B cell (primary cell): ENCODE measurements at regions not wholly inside any gene's neighbourhood (a gene's known extent, or its start where the extent isn't known, plus 50 kb on each side); places are given as distances from the start of the nearest gene placed in this dataset.

Experiments
- ATAC-seq: fragments of 200-7000 bp; cut with Tn5 transposase; one replicate; pipeline ENCODE4 v1.10.0; 2021; ENCODE audit warnings: low read depth, mild to moderate bottlenecking, moderate number of reproducible peaks, moderate library complexity
- CTCF ChIA-PET: fragments of 350-600 bp; sonication (Branson Sonifier 250); formaldehyde crosslinking; loops from one replicate; lab custom pipeline; 2021; ENCODE audit warnings: antibody characterized with exemption, inconsistent platforms; lab: Charles Lee
- POLR2A ChIA-PET: fragments of 350-600 bp; sonication (Branson Sonifier 250); formaldehyde crosslinking; loops from one replicate; lab custom pipeline; 2021; ENCODE audit warnings: antibody characterized with exemption; lab: Charles Lee
- DNase-seq: peaks from one replicate; pipeline ENCODE4 v3.0.0; 2013
- H2AFZ ChIP-seq: 2 replicates; pipeline ENCODE4 v1.6.1; 2012; ENCODE audit warnings: mild to moderate bottlenecking, low read depth, low read length; ENCODE audit not compliant: insufficient read depth, poor library complexity, severe bottlenecking
- H3K27ac ChIP-seq, 2 donors: 1 replicate in 1 of 2; 2 replicates in 1 of 2; pipeline ENCODE4 v1.5.1; 2012 to 2013; ENCODE audit warnings: low read length in 2 of 2, mild to moderate bottlenecking in 2 of 2, moderate library complexity in 1 of 2
- H3K27me3 ChIP-seq, 4 experiments: fragments of 200-600 bp in 1 of 4; sonication (generic) in 1 of 4; replicated peaks in 1 of 4; 1 replicate in 2 of 4; 2 replicates in 2 of 4; pipeline versions ENCODE4 v1.6.1 to v1.7.0; 2013 to 2016; ENCODE audit warnings: low read length in 3 of 4, mild to moderate bottlenecking in 2 of 4, mixed read lengths in 1 of 4, moderate library complexity in 1 of 4; ENCODE audit not compliant: insufficient read depth in 4 of 4, control insufficient read depth in 3 of 4; ENCODE audit errors: control extremely low read depth in 1 of 4
- H3K36me3 ChIP-seq, 2 experiments: replicated peaks in 1 of 2; 1 replicate in 1 of 2; 2 replicates in 1 of 2; pipeline versions ENCODE4 v1.6.1 to v1.7.1; 2013; ENCODE audit warnings: low read length in 1 of 2; ENCODE audit not compliant: insufficient read depth in 2 of 2, control insufficient read depth in 1 of 2; ENCODE audit errors: control extremely low read depth in 1 of 2, extremely low read depth in 1 of 2
- H3K4me1 ChIP-seq, 2 donors: fragments of 200-600 bp in 1 of 2; sonication (generic) in 1 of 2; 1 replicate in 1 of 2; 2 replicates in 1 of 2; pipeline versions ENCODE4 v1.5.1 to v1.6.1; 2013 to 2017; ENCODE audit warnings: low read length in 2 of 2; ENCODE audit not compliant: control insufficient read depth in 2 of 2, insufficient read depth in 2 of 2
- H3K4me2 ChIP-seq: replicated peaks from 2 replicates; pipeline ENCODE3; 2012; ENCODE audit warnings: mild to moderate bottlenecking, low read depth, low read length; ENCODE audit not compliant: poor library complexity, severe bottlenecking
- H3K4me3 ChIP-seq, 5 experiments: fragments of 200-600 bp in 1 of 5; sonication (generic) in 1 of 5; 1 replicate in 3 of 5; 2 replicates in 2 of 5; pipeline versions ENCODE4 v1.5.1 to v1.7.0; 2011 to 2016; ENCODE audit warnings: low read length in 4 of 5, mild to moderate bottlenecking in 4 of 5, low read depth in 2 of 5, control low read depth in 1 of 5, moderate library complexity in 1 of 5; ENCODE audit not compliant: insufficient read depth in 1 of 5; ENCODE audit errors: control extremely low read depth in 1 of 5, extremely low read depth in 1 of 5
- H3K79me2 ChIP-seq: fragments of 200-600 bp; sonication (generic); one replicate; pipeline ENCODE4 v1.6.0; 2016; ENCODE audit warnings: low read length; ENCODE audit not compliant: control insufficient read depth, insufficient read depth
- H3K9ac ChIP-seq: fragments of 200-600 bp; sonication (generic); 2 replicates; pipeline ENCODE4 v1.6.1; 2017; ENCODE audit warnings: mild to moderate bottlenecking, low read length, moderate library complexity
- H3K9me3 ChIP-seq, 3 donors: one replicate each; pipeline versions ENCODE4 v1.6.1 to v1.7.1; 2013; ENCODE audit warnings: low read length in 2 of 3; ENCODE audit not compliant: control insufficient read depth in 2 of 3, insufficient read depth in 1 of 3; ENCODE audit errors: control extremely low read depth in 1 of 3
- H4K20me1 ChIP-seq: 2 replicates; pipeline ENCODE4 v1.6.0; 2012; ENCODE audit warnings: mild to moderate bottlenecking, low read length; ENCODE audit not compliant: insufficient read depth, control insufficient read depth, poor library complexity, severe bottlenecking
- H3K27ac Mint-ChIP-seq: one replicate; pipeline ENCODE4 v1.8.0; 2021; ENCODE audit warnings: mixed read lengths
- H3K27me3 Mint-ChIP-seq: one replicate; pipeline ENCODE4 v1.8.0; 2021; ENCODE audit warnings: mixed read lengths
- H3K4me1 Mint-ChIP-seq: one replicate; pipeline ENCODE4 v1.8.0; 2021; ENCODE audit warnings: mixed read lengths
- H3K4me3 Mint-ChIP-seq: one replicate; pipeline ENCODE4 v1.8.0; 2021; ENCODE audit warnings: mixed read lengths
- H3K9me3 Mint-ChIP-seq: one replicate; pipeline ENCODE4 v1.8.0; 2022; ENCODE audit warnings: mixed read lengths; ENCODE audit not compliant: insufficient read depth
- EZH2 ChIP-seq: IDR thresholded peaks from 2 replicates; pipeline ENCODE4 v1.6.1; 2012; ENCODE audit warnings: borderline replicate concordance, low read depth, mild to moderate bottlenecking, moderate library complexity, low read length; ENCODE audit not compliant: insufficient read depth, poor library complexity, severe bottlenecking
- WGBS: methylation state at CpG from one replicate; pipeline ENCODE4 v1.1.5; 2013; ENCODE audit warnings: missing lambda C conversion rate; ENCODE audit not compliant: insufficient coverage; 5-methylcytosine and 5-hydroxymethylcytosine counted together
- intact Hi-C: fragments of 100-400 bp; cut with micrococcal nuclease; formaldehyde crosslinking; loops from one replicate; pipeline ENCODE4 v1.10.0; 2022
- TF ChIP-seq, protein P1 (sequence below): fragments of 200-600 bp; IDR thresholded peaks from one replicate; pipeline ENCODE4 v1.8.0; 2022; ENCODE audit warnings: antibody characterized with exemption, mild to moderate bottlenecking

DNA sequence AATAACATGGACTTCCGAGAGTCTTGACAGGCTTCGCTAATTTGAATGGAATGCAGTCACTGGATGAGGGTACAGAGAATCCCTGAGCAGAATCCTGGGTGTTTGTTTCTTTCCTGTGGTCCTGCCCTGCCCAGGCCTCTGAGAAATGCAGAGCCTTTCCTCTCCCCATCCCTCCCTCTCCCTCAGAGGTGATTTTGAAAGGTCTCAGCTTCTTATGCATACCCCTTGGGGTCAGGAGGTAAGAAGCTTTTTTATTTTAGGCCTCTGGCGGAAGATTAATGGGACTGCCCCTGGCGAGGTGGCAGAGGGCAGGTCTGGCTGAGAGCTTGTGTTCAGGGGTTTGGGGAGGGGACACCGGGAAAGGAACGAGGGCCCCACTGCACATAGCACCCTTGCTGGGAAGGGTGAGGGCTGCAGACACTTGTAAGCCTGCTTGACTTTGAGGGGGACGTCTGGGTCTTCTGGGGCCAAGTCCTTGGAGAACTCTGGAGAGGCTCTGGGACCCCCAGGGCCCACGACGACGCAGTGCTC lies 116.5 kb upstream of the SLC45A1 start:
- intact Hi-C loops: no loop called here
- H3K36me3 ChIP-seq: no peaks in the 10 kb centered on the region
- Mint-ChIP-seq H3K4me1 (no peaks in the 10 kb centered on the region), H3K4me3 (no peak overlapping the region), H3K9me3 (no peaks in the 10 kb centered on the region), H3K27me3 (peaks cover 12% of the 10 kb centered on the region), H3K27ac (no peak overlapping the region)
- no peak overlapping the region for H3K9ac ChIP-seq
- no peaks in the 10 kb centered on the region for H3K79me2 ChIP-seq
- no peak overlapping the region for H2AFZ ChIP-seq
- 79% methylated on average over 9 of the region's 10 CpGs for WGBS
- TF ChIP-seq, protein P1, sequence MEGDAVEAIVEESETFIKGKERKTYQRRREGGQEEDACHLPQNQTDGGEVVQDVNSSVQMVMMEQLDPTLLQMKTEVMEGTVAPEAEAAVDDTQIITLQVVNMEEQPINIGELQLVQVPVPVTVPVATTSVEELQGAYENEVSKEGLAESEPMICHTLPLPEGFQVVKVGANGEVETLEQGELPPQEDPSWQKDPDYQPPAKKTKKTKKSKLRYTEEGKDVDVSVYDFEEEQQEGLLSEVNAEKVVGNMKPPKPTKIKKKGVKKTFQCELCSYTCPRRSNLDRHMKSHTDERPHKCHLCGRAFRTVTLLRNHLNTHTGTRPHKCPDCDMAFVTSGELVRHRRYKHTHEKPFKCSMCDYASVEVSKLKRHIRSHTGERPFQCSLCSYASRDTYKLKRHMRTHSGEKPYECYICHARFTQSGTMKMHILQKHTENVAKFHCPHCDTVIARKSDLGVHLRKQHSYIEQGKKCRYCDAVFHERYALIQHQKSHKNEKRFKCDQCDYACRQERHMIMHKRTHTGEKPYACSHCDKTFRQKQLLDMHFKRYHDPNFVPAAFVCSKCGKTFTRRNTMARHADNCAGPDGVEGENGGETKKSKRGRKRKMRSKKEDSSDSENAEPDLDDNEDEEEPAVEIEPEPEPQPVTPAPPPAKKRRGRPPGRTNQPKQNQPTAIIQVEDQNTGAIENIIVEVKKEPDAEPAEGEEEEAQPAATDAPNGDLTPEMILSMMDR: no peak
- no peak for TF ChIP-seq EZH2
- H3K4me2 ChIP-seq: no peak overlapping the region
- H3K4me1 ChIP-seq: no peaks in the 10 kb centered on the region
- DNase-seq: no peak
- peaks cover 0 to 2% (median 0%) of the 10 kb centered on the region in 4 experiments for H3K27me3 ChIP-seq
- no peak overlapping the region for H3K27ac ChIP-seq
- ChIA-PET POLR2A (no interaction called here), CTCF (no interaction called here)
- no peaks in the 10 kb centered on the region for H4K20me1 ChIP-seq
- no peak for ATAC-seq
- no peak overlapping the region for H3K4me3 ChIP-seq
- H3K9me3 ChIP-seq: no peaks in the 10 kb centered on the region

DNA sequence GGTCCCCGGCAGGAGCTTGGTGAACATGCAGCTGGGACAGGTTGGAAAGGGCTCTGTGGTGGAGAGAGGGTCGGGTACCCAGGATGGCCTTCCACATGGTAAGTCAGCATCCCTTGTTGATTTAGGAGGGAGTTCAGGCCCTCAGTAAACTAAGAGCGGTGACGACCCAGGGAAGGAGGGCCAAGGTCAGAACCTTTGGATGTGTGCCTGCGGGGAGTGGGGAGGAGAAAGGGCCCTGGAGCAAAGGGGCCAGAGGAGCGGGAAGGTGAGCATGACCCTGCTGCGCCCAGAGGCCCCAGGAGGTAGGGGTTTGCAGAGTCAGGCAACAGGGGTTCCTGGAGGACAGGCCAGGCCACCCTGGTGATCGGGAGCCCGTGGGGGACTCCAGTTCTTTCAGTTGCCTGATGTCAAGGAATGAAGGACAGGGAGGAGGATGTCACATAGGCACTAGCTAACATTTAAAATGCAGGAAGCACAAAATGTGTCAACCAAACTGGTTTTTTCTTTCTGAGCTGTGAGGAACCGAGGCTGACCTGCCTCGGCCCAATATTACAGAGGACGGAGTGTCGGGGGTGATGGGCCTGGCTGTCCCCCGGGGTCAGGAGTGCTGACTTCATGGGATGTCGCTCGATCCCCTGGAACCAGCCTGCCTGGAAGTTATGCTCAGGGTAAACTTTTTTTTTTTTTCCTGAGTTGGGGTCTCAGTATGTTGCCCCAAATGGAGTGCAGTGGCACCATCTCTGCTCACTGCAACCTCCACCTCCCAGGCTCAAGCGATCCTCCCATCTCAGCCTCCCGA lies 117.4 kb upstream of the SLC45A1 start:
- H3K27me3 ChIP-seq: peaks cover 0 to 3% (median 0%) of the 10 kb centered on the region in 4 experiments
- no peak overlapping the region for H3K27ac ChIP-seq
- H2AFZ ChIP-seq: no peak overlapping the region
- no peaks in the 10 kb centered on the region for H3K4me1 ChIP-seq
- ChIA-PET CTCF (no interaction called here), POLR2A (no interaction called here)
- 91% methylated on average over 14 of the region's 18 CpGs for WGBS
- no peak overlapping the region for H3K9ac ChIP-seq
- H3K4me2 ChIP-seq: no peak overlapping the region
- ATAC-seq (no peak), DNase-seq (no peak)
- H3K36me3 ChIP-seq: no peaks in the 10 kb centered on the region
- H3K79me2 ChIP-seq: no peaks in the 10 kb centered on the region
- no peaks in the 10 kb centered on the region for H3K9me3 ChIP-seq
- H3K4me3 ChIP-seq: no peak overlapping the region
- no peak overlapping the region for H3K27ac Mint-ChIP-seq
- no peak for TF ChIP-seq EZH2
- TF ChIP-seq, protein P1: no peak
- no peaks in the 10 kb centered on the region for H4K20me1 ChIP-seq
- H3K27me3 Mint-ChIP-seq: peaks cover 16% of the 10 kb centered on the region
- no peak overlapping the region for H3K4me3 Mint-ChIP-seq
- no peaks in the 10 kb centered on the region for H3K9me3 Mint-ChIP-seq
- intact Hi-C loops: no loop called here
- H3K4me1 Mint-ChIP-seq: no peaks in the 10 kb centered on the region
